Neural crest cell (in vitro differentiated cells): ENCODE measurements at regions not wholly inside any gene's neighbourhood (a gene's known extent, or its start where the extent isn't known, plus 50 kb on each side); places are given as distances from the start of the nearest gene placed in this dataset.

Source experiments
- DNase-seq: peaks from one replicate; pipeline ENCODE4 v3.0.0; 2021; ENCODE audit warnings: low read depth, mixed read lengths, low spot score
- H3K27ac Mint-ChIP-seq: one replicate; pipeline ENCODE4 v1.8.0; 2021; ENCODE audit warnings: mild to moderate bottlenecking, mixed read lengths; ENCODE audit not compliant: unreplicated experiment
- H3K27me3 Mint-ChIP-seq: 2 replicates; pipeline ENCODE4 v1.8.0; 2021; ENCODE audit warnings: low read depth, mild to moderate bottlenecking, mixed read lengths
- H3K36me3 Mint-ChIP-seq: 2 replicates; pipeline ENCODE4 v1.8.0; 2021; ENCODE audit warnings: low read depth, mild to moderate bottlenecking, mixed read lengths
- H3K4me1 Mint-ChIP-seq: 2 replicates; pipeline ENCODE4 v1.8.0; 2021; ENCODE audit warnings: mixed read lengths
- H3K4me3 Mint-ChIP-seq: one replicate; pipeline ENCODE4 v1.8.0; 2021; ENCODE audit warnings: mild to moderate bottlenecking, mixed read lengths
- H3K9me3 Mint-ChIP-seq: 2 replicates; pipeline ENCODE4 v1.8.0; 2021; ENCODE audit warnings: mixed read lengths
- TF ChIP-seq, protein P1 (sequence below): fragments of 200-600 bp; sonication (generic); conservative IDR thresholded peaks from 2 replicates; pipeline ENCODE4 v1.5.0; 2021; ENCODE audit warnings: antibody characterized with exemption, mild to moderate bottlenecking

- TF ChIP-seq, protein P1, sequence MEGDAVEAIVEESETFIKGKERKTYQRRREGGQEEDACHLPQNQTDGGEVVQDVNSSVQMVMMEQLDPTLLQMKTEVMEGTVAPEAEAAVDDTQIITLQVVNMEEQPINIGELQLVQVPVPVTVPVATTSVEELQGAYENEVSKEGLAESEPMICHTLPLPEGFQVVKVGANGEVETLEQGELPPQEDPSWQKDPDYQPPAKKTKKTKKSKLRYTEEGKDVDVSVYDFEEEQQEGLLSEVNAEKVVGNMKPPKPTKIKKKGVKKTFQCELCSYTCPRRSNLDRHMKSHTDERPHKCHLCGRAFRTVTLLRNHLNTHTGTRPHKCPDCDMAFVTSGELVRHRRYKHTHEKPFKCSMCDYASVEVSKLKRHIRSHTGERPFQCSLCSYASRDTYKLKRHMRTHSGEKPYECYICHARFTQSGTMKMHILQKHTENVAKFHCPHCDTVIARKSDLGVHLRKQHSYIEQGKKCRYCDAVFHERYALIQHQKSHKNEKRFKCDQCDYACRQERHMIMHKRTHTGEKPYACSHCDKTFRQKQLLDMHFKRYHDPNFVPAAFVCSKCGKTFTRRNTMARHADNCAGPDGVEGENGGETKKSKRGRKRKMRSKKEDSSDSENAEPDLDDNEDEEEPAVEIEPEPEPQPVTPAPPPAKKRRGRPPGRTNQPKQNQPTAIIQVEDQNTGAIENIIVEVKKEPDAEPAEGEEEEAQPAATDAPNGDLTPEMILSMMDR, result no peak
- H3K27ac Mint-ChIP-seq, result no peak overlapping the region
- peaks cover 15% of the 10 kb centered on the region for H3K9me3 Mint-ChIP-seq
- no peaks in the 10 kb centered on the region for H3K27me3 Mint-ChIP-seq
- H3K36me3 Mint-ChIP-seq, result peaks cover 15% of the 10 kb centered on the region
- H3K4me1 Mint-ChIP-seq, result peaks cover 28% of the 10 kb centered on the region
- no peak overlapping the region for H3K4me3 Mint-ChIP-seq
- no peak for DNase-seq
Observed at GRCh38 chr6:158907931-158908330, 88.8 kb upstream of the EZR start.

GRCh38 chr6:158906926-158907325 is 87.8 kb upstream of the EZR start:
- Mint-ChIP-seq H3K9me3 (peaks cover 15% of the 10 kb centered on the region), H3K27ac (no peak overlapping the region), H3K27me3 (no peaks in the 10 kb centered on the region), H3K36me3 (peaks cover 15% of the 10 kb centered on the region), H3K4me1 (peaks cover 22% of the 10 kb centered on the region), H3K4me3 (no peak overlapping the region)
- TF ChIP-seq, protein P1, result no peak
- no peak for DNase-seq

GRCh38 chr6:158905277-158905676 is 86.1 kb upstream of the EZR start:
- TF ChIP-seq, protein P1, result no peak
- H3K27me3 Mint-ChIP-seq, result no peaks in the 10 kb centered on the region
- H3K4me1 Mint-ChIP-seq, result peaks cover 14% of the 10 kb centered on the region
- no peak overlapping the region for H3K4me3 Mint-ChIP-seq
- peaks cover 15% of the 10 kb centered on the region for H3K36me3 Mint-ChIP-seq
- no peak overlapping the region for H3K27ac Mint-ChIP-seq
- peaks cover 15% of the 10 kb centered on the region for H3K9me3 Mint-ChIP-seq
- no peak for DNase-seq

DNA sequence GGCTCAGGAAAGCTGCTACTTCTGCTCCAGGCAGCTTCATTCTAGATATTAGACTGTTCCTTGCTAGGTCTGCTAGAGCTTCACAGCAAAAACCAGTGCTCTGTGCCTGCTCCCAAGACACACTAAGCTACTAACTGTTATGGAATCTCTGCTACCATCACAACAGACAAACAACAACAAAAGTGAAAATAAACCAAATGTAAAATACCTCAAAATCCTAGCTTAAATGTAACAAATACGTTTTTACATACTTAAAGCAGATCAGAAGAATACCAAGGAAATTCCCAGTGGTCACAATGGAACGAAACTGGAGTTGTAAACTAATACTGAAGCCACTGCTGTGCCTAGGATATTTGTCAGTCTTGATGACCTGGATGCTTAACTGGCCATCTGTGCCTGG is 84.6 kb upstream of the EZR start:
- Mint-ChIP-seq H3K4me1 (peaks cover 14% of the 10 kb centered on the region), H3K27ac (no peak overlapping the region), H3K4me3 (no peak overlapping the region), H3K9me3 (peaks cover 15% of the 10 kb centered on the region), H3K27me3 (no peaks in the 10 kb centered on the region), H3K36me3 (peaks cover 15% of the 10 kb centered on the region)
- TF ChIP-seq, protein P1, result no peak
- DNase-seq, result no peak

GRCh38 chr6:158900663-158901312 is 81.6 kb upstream of the EZR start:
- peak overlapping the region; percentile 53 for H3K27ac Mint-ChIP-seq

More at GRCh38 chr6:158900663-158901312, 81.6 kb upstream of the EZR start:
- H3K36me3 Mint-ChIP-seq, result peaks cover 6% of the 10 kb centered on the region
- H3K4me3 Mint-ChIP-seq, result no peak overlapping the region
- DNase-seq, result no peak
- H3K4me1 Mint-ChIP-seq, result peaks cover 14% of the 10 kb centered on the region
- H3K27me3 Mint-ChIP-seq, result no peaks in the 10 kb centered on the region
- peaks cover 5% of the 10 kb centered on the region for H3K9me3 Mint-ChIP-seq
- TF ChIP-seq, protein P1, result no peak
